ENCODE measurements at regions not wholly inside any gene's neighbourhood (a gene's known extent, or its start where the extent isn't known, plus 50 kb on each side); places are given as distances from the start of the nearest gene placed in this dataset.
A peak's percentile ranks its signal among the peaks of the same experiment; 100 is the strongest.

DNA sequence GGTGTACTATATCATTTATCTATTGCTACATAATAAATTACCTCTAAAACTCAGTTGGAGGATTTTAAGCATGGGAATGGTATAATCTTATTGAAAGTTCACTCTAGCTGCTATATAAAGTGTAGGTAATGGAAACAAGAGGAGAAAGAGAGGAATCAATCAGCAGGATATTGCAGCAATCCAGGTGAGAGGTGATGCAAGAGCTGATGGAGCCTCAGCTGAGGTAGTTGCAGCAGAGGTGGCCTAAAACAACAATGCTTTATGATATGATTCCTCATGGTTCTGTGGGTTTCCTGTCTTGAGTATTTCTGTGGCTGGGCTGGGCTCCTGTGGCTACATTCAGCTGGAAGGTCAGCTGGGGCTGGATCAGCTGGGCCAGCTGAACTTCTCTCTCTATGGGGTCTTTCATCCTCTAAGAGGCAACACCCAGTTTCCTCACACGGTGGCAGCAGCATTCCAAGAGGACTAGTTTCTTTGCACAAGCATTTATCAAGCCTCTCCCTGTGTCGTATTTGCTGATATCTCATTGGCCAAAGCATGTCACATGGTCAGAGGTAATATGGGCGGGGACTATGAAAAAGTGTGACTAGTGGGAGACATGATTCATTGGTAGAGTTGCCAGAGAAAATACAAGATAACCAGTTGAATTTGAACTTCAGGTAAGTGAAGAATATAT lies 135.4 kb upstream of the LARGE1 start:
- DNase-seq = no peak

DNA sequence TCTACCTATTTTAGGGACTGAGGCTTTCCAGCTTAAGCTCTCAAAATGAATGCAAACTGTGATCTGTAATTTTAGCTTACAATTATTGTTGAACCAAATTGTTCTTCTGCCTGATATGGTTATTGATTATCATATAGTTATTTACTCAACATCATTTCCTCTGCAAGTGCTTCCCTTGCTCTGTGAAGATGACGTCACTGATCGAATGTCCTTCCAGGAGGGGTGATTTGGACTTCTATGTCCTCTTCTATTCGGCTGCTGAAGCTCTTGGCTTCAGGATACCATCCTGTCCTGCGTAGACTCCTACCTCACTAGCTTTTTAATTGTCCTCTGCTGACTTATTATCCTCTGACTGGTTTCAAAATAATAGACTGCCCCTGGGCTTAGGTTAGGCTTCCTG lies 137.4 kb upstream of the LARGE1 start:
- no peak for DNase-seq

DNA sequence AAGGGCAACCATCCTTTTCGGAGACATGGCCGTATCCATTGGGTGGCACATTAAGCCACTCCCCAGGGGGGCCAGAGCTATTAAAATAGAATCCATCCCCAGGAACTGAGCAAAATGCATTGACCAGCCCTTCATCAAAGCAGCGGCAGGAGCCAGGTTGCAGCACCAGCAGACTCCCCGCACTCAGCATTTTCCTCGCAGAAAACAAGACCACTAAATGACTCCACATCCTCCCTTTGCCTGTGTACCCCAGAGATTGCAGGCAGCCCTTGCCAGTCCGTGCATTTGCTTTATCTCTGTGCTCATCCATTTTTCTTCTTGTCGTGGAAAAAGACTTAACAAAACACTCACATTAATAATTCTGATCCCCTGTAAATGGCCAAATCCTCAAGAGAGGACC lies 144.4 kb upstream of the LARGE1 start:
- no peak for DNase-seq

DNA sequence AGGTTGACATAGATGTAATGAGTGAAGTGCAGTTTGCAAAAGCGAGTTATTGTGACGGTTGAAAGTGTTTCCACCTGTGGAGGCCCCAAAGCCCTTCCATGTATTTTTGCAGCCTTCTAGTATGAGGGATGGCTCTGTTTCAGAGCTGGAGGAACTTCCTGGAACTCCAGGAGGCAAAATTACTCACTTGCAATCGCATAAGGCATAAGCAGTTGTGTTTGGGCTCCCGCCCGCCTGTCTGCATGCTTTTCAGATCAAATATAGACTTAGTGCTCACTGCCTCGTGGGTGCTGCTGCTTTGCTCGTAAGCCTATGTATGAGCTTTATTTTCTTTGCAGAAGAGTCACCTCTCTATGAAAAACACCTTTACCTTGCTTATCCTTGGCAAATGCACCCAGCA lies 146.8 kb upstream of the LARGE1 start:
- DNase-seq = no peak

DNA sequence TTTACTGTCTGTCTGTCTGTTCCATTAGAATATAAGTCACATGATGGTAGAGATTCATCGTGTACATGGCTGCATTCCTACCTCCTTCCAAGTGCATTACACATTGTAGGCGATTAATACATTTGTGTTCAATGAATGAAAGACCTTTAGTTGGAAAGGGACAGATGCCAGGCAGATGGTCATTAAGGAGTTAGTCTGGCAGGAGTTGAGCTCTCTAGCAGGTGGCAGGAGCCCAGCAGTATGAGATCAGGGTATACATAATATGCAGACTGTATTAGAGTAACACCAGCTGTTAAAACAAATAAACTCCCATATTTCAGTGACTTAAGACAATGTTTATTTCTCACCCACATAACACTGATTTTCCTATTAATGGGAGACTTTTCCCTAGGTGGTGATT lies 147.7 kb upstream of the LARGE1 start:
- DNase-seq = no peak

DNA sequence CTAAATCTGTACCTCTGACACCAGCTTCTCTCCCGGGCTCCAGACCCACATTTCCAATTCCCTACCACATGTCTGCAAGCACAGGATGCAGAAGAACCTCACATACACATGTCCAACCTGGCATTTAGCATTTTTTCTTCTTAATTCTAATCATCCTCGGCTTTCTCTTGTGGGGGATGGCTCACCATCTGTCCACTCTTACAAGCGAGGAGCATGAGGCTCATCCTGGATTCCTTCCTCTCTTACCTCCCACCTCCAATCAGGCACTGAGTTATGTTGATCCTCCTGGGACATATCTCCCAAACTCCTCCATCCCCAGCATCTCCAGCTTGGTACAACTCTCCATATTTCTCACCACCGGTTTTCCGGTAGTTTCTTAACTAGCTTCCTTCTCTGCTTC lies 149.8 kb upstream of the LARGE1 start:
- DNase-seq = no peak

DNA sequence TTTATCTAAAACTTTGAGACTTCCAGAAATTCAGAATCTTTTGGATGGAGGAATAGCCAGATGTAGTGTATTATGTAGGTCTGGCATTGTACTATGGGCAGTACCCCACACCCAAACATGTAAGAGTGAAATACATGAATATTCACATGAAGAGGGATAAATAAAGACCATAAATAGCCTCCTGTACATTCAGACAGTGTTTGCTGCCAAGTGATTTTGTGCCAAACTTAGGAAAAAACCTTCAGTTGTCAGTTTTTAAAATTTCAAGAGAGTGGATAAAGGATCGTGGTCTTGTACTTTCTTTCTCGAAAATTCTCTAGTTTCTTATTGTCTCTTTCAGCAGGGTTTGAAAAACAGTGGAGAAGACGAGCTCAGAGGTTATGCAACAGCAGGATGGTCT lies 150.3 kb upstream of the LARGE1 start:
- DNase-seq = no peak

DNA sequence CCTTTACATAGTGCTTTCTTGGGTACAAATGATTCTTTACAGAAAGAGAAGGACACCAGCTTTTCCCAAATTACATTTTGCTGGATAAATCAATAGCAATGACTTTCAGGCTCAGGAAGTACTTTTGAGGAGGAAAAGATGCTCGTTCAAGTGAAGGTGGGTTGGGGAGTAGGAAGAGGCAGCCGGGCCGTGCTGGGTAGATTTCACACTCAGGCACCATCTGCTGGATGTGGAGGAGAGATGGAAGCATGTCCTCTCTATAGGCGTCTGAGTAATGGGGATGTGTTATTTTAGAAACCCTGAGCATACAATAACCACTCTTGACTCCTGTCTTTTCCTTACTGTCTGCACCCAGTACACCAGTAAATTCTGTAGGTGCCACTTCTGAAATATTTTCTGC lies 152.3 kb upstream of the LARGE1 start:
- DNase-seq = no peak

DNA sequence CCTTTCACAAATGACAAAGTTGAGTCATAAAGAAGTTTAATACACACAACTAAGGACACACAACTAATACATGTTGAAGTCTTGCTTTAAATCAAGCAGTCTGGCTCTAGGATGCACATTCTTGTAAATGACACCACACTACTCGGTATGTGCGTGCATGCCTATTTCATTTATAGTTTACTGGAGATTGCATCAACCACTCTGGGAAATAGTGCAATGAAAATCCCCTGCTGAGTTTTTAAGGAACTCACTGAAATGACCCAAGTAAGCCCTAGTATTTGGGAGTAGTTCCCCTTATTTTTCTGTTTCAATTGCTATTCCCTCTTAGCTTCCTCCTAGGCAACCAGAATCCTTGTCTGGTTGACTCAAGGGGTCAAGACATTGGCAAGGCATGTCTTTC lies 160.2 kb upstream of the LARGE1 start:
- DNase-seq = no peak

DNA sequence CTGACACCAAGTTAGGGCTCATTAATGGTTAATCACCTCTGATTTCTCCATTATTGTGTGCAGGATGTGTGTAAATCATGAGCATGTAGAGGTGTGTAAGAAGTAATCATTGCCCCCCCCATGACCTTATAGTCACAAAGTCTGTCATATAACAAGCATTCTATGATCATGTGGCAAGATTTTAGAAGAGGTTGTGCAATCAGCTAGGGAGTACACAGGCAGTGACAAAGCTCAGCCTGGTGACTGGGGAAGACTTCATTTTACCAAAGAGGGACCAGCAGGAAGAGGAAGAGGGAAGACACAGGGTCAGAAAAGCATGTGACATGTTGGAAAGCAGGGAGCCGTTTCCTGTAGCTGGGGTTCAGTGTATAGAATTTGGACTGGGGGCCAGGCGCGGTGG lies 176.5 kb upstream of the LARGE1 start:
- DNase-seq = no peak

DNA sequence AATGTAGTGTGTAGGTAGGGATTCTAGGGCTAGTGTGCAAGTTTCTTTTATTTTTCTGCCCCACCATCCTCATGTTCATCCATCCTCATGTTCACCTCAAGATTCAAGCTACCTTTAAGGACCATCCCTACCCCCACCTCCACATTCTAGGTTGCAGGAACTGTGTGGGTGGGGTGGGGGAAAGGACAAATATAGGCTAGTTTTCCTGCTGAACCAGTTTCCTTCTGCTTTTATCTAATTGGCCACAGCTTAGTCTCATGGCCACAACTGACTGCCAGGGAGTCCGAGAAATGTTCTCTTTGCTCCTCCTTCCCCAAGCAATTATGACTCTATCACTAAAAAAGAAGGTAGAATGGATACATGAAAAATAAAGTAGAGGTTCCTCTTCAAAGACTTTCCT lies 179.0 kb upstream of the LARGE1 start:
- no peak for DNase-seq

DNA sequence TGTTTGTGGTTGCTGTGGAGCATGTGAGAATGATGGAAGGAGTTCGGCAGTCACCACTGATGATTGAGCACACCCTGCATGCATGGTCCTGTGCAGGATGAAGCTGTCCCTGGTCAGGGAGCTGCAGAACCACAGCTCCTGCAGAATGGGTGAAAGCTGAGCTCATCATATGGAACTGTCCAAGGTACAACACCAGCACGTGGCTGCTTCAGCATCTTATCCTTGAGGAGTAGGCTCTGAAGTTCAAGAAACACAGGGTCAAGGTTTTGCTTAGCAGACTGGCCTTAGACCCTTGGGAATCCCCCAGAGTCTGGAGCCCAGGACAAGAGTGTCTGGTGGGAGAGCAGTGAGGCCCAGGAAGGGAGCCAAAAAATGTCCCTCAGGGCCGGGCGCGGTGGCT lies 182.4 kb upstream of the LARGE1 start:
- DNase-seq = peak; percentile 34

DNA sequence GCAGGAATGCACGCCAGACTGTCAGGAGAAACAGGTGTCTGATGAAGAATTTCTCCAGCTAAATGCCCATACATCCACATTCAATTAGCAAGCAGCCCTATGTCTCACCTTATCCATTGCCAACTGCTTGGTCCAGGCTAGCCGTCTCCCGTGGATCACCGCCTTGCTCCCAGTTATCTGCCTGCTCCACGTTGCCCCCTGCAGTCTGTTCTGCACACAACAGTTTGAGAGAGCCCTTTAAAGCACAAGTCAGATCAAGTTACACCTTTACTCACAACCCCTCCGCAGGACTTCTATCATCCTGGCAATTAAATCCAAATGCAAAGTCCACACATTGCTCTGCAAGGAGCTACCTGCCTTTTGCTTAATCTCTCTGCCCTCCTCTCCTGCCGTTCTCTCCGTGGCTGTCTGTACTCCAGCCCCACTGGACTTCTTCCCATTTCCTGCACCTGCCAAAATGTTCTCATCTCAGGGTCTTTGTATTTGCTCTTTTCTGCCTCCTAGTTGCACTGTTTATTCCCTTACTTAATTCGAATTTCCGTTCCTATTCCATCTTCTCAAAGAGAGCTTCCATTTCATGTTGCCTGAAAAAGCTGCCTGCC lies 185.3 kb upstream of the LARGE1 start:
- peak; percentile 78 for DNase-seq

DNA sequence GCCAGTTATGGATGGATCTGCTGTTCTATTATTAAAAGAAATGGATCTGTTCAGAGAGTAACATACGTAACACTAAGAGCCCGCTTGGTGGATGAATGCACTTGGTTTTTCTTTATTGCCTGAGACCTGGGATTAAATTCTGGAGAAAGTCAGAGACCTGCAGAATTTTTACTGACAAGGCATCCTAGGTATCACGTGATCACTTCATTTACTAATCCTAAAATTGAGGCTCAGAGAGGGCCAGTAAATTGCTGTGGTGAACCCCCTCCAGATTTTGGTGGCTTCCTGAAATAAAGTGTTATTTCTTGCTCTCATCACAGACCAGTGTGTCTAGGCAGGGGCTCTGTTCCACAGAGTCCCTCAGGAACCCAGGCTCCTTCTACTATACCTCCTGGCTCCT lies 187.9 kb upstream of the LARGE1 start:
- no peak for DNase-seq

DNA sequence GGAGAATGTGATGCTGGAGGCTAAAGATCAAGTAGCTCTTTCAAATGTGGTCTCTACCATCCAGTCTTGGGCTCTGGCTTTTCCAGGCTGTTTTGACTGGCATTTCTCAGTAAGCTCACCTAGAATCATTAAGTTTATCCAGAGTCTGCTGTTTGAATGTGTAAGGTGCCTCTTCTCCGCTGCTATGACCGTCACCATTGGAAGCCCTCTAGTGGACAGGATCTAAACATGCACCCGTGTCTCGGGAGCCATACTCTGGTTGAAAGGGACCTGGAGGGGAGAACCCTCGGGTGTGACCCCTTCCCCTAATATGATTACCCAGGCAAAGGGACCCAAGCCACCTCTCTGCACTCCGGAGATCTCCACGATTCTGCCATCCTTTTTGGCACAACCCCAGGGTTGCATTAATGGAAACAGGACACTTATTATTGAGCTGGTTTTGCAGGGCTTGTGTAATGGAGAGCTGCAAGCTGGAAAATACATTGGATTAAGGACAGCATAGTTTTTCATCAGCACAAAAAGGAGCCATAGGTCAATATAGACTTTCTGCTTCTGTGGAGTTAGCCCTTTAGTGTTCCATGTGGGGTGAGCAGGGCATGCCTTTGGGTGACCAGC lies 191.0 kb upstream of the LARGE1 start:
- DNase-seq = peak; percentile 18

DNA sequence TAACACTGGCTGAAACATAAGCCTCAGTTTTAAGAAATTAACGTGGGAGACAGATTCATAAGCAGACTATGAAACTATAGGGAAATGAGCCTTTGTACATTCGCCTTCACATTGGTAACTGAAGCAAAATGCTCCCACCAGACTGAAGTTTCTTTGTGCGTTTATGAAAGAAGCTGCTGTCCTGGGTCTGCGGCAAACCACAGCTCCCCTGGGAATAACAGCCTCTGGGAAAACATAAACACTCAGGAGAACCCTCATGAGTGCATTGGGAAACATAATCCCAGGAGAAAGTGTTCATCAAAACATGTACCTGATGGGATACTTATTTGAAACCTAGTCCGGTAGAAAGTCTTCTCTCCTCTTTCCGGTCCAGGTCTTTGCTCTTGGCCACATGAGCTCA lies 193.1 kb upstream of the LARGE1 start:
- DNase-seq = no peak

DNA sequence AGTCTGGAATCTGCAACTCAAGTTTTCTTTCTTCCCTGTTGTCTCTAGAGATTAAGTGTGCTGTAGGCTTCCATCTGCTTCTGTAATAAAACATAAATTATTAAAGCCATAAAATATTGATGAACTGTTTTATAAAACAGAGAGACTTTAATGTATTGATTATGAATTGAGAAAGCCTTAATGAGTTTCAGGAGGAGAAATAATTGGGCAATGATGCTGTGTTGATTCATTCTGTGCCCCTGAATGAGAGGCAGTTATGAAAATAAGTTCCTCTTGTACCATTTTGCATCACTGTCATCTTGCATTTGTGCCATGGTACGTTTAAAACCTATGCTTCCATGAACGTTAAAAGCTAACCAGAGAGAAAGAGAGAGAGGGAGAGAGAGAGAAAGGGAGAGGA lies 194.1 kb upstream of the LARGE1 start:
- no peak for DNase-seq

DNA sequence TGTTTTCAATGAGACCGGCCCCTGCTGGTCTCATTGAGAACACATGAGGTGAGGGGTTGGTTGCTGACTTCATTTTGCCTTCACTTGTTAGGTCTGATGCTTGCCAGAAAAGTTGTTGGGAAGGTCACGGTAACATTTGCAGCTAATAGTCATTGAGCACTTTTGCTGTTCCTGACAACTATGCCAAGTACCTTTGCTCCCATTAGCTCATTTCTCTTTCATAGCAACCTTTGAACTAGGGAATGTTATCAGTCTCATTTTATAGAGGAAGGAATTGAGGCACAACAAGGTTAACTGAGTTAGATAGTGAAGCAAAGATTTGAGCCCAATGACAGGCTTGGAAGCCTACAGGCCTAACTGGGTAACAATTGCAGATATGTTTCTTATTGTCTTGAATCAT lies 195.4 kb upstream of the LARGE1 start:
- DNase-seq = no peak

DNA sequence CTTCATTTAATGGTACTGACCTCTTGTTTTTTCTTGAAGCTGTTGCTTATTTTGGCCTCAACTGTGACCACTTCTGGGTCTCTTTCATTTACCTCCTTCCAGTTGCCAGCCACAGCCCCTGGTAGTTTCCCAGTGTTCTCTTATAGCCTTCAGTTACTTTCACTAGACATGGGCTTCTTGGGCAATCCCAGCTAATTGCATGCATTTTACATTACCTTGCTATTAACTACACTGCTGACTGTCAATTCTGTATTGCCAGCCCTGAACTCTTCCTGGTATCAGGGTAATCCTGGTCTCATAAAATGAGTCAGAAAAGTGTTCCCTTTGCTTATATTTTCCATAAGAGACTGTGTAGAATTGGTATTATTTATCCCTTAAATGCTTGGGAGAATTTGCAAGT lies 195.8 kb upstream of the LARGE1 start:
- DNase-seq = no peak

DNA sequence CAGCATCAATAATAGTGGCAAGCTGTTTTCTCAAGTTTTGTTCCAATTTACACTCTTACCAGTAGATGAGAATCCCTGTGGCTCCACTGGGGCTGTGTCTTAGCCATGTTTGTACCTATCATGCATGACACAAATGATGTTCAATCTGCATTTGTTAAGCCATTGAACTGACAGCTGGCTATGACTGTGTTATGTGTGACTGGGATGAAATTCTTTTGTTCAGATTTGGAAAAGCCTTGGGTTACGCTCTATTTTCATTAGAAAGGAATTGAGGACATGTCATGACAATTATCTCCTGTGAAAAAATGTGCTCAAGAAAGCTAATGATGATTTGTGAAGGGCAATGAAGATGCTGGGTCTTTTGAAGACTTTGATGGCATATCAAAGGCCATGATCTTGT lies 201.8 kb upstream of the LARGE1 start:
- no peak for DNase-seq

DNA sequence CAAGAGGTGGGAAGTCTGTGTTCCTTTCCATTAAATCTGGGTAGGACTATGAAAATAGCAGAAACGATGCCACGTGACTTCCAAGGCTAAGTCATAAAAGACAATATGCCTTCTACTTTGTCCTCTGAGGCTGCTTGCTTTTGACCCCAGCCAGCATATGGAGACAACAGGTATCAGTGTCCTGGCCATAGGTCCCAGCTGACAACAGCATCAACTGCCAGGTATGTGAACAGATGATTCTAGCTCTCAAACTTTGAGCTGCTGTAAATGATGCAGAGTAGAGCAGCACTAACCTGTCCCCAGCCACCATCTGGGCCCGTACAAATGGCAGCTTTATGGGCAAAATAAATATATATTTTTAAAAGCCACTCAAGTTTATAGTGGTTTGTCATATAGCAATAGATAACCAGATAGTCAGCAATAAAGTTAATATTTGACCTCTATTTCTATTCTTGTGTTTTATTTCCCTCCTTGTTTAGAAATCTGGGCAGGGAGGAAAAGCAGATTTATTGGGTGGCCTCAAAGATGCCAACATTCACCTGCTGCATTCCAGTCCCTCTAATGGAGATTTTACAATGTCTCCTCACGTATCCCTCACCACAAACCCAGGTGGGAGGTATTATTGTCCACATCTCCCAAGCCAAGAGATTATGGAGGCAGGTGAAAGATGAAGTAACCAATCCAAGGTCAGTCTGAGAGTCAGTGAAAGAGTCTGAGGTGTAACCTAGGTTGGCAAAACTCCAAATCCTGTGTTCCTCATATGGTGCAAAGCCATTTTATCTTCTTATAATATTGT lies 209.6 kb upstream of the LARGE1 start:
- no peak for DNase-seq

DNA sequence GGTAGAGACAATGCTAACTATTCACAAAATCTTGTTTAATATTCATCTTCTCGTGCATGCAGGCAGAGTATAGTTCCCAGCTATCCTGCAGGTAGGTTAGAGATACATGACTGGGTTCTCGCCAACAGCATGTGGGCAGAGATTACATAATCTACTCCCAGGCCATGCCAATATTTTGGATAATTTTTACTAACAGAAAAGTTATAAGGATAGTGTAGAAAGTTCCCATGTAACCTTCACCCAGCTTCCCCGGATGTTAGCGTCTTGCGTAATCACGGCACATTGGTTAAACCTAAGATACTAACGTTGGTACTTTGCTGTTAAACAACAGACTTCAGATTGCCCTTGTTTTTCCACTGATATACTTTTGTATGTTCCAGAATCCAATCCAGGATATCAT lies 215.5 kb upstream of the LARGE1 start:
- DNase-seq = no peak

DNA sequence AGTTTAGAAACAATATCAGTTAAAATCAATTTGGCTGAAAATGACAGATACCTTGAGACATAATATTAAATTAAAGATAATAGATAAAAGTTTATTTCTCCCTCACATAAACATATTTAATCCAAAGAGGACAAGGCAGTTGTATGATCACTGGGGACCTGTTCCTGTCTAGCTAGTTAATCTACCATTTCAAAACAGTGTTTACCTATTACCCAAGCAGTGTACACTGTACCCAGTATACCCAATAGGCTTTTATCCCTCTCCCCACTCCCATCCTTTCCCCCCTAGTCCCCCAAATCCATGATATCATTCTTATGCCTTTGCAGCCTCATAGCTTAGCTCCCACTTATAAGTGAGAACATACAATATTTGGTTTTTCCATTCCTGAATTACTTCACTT lies 229.7 kb upstream of the LARGE1 start:
- DNase-seq = no peak
